ENCODE measurements at regions not wholly inside any gene's neighbourhood (a gene's known extent, or its start where the extent isn't known, plus 50 kb on each side); places are given as distances from the start of the nearest gene placed in this dataset.

GRCh38 chr12:92615703-92616102, 87.1 kb upstream of the PLEKHG7 start:
- no peak overlapping the region for H2AFZ ChIP-seq (ENCODE audit: control insufficient read depth, low read depth, low read length)
- intact Hi-C loops (cut with micrococcal nuclease; ENCODE audit: unreplicated experiment), result no loop called here
- FAIRE-seq (no peak), ATAC-seq (no peak), DNase-seq (ENCODE audit: low read depth, low spot score) (no peak)
- H3K4me1 ChIP-seq (ENCODE audit: control insufficient read depth, insufficient read depth, low read length), result no peaks in the 10 kb centered on the region
- H3K79me2 ChIP-seq (ENCODE audit: control insufficient read depth, insufficient read depth, low read length), result no peaks in the 10 kb centered on the region
- H3K4me2 ChIP-seq (ENCODE audit: control insufficient read depth, insufficient read depth), result no peak overlapping the region
- no peaks in the 10 kb centered on the region for H3K27me3 ChIP-seq (replicated peaks in 1 of 2; ENCODE audit: control insufficient read depth in 2 of 2, insufficient read depth in 2 of 2, low read length in 1 of 2)
- TF ChIP-seq ZBTB11 (CRISPR knock-in tag; IDR thresholded peaks at IDR 0.05) (no peak), ZNF592 (IDR thresholded peaks at IDR 0.05) (no peak), RBBP5 (conservative IDR thresholded peaks at IDR 0.05) (no peak), CBX3 (IDR thresholded peaks at IDR 0.05; ENCODE audit: borderline replicate concordance, low read depth) (no peak), NFYB (IDR thresholded peaks at IDR 0.05; ENCODE audit: insufficient read depth, low read depth, low read length) (no peak), NFYA (IDR thresholded peaks at IDR 0.05; ENCODE audit: borderline replicate concordance, low read depth, low read length) (no peak), MTA3 (IDR thresholded peaks at IDR 0.05; ENCODE audit: borderline replicate concordance, low read length) (no peak), STAT3 (IDR thresholded peaks at IDR 0.05; ENCODE audit: low read depth, low read length) (no peak), POLR2AphosphoS2 (IDR thresholded peaks at IDR 0.05; ENCODE audit: low read depth, low read length) (no peak), E4F1 (IDR thresholded peaks at IDR 0.05; ENCODE audit: borderline replicate concordance, partially characterized antibody) (no peak), SMC3 (IDR thresholded peaks at IDR 0.05; ENCODE audit: borderline replicate concordance, low read length) (no peak), IKZF2 (IDR thresholded peaks at IDR 0.05) (no peak), MYB (IDR thresholded peaks at IDR 0.05; ENCODE audit: borderline replicate concordance, low read depth, low read length) (no peak), ZNF207 (IDR thresholded peaks at IDR 0.05; ENCODE audit: borderline replicate concordance) (no peak), ZSCAN29 (IDR thresholded peaks at IDR 0.05) (no peak)
- no peak overlapping the region for H3K27ac ChIP-seq (ENCODE audit: control insufficient read depth, insufficient read depth)
- SMC1A ChIA-PET (ENCODE audit: uncharacterized antibody, unreplicated experiment), result interaction anchor here (0.7 to 1.4 kb wide), 7 partner anchors 8 to 1234 kb away, joined by 3 to 4 read pairs (median 3); no protein-coding TSS in a partner anchor
- no peak overlapping the region for H3K9ac ChIP-seq (ENCODE audit: control insufficient read depth, insufficient read depth, low read length)
- in situ Hi-C loops (cut with MboI), result no loop called here
- H3K4me3 ChIP-seq, result no peak overlapping the region
- BruUV-seq (replicated peaks), result no TSS peak
- no peaks in the 10 kb centered on the region for H4K20me1 ChIP-seq (ENCODE audit: control insufficient read depth, insufficient read depth)
- WGBS (ENCODE audit: insufficient coverage, insufficient replicate concordance, low lambda C conversion rate, missing lambda C conversion rate), result 97% methylated on average over 2 of the region's 2 CpGs
- CTCF ChIA-PET, result interaction anchor here (0.6 to 1.9 kb wide), 5 partner anchors 9 to 1260 kb away, joined by 3 to 4 read pairs (median 3); no protein-coding TSS in a partner anchor
- RAD21 ChIA-PET (ENCODE audit: unreplicated experiment), result no interaction called here
- POLR2A ChIA-PET, result no interaction called here
- no peaks in the 10 kb centered on the region; the same call in 2 of the 3 replicates for H3K9me3 ChIP-seq (replicated peaks; ENCODE audit: control insufficient read depth, insufficient read depth, low read length)
- H3K36me3 ChIP-seq (ENCODE audit: control insufficient read depth in 2 of 2, insufficient read depth in 2 of 2, low read length in 1 of 2), result no peaks in the 10 kb centered on the region

All from GM12878 (cell line).